LNCaP clone FGC (cell line): ENCODE measurements at regions not wholly inside any gene's neighbourhood (a gene's known extent, or its start where the extent isn't known, plus 50 kb on each side); places are given as distances from the start of the nearest gene placed in this dataset.
"Not testable (repeated sequence)": the region's sequence is repeated elsewhere in the genome, so short reads cannot be mapped to it uniquely, and the experiment has no call there.

ENCODE experiments used
- DNase-seq: peaks from one replicate; pipeline ENCODE4 v3.0.0-alpha.2; 2011; ENCODE audit warnings: low read depth
- H3K4me3 ChIP-seq: 2 replicates; pipeline ENCODE4 v1.5.1; 2011; ENCODE audit warnings: mild to moderate bottlenecking, low read depth, low read length, control low read depth
- TF ChIP-seq, protein P1 (sequence below): IDR thresholded peaks from 2 replicates; pipeline ENCODE4 v1.5.1; 2012; ENCODE audit warnings: mild to moderate bottlenecking; ENCODE audit not compliant: control insufficient read depth, insufficient read depth; ENCODE audit errors: extremely low read depth

GRCh38 chr4:144862210-144862609 is 216.3 kb downstream of the HHIP start:
- TF ChIP-seq, protein P1, sequence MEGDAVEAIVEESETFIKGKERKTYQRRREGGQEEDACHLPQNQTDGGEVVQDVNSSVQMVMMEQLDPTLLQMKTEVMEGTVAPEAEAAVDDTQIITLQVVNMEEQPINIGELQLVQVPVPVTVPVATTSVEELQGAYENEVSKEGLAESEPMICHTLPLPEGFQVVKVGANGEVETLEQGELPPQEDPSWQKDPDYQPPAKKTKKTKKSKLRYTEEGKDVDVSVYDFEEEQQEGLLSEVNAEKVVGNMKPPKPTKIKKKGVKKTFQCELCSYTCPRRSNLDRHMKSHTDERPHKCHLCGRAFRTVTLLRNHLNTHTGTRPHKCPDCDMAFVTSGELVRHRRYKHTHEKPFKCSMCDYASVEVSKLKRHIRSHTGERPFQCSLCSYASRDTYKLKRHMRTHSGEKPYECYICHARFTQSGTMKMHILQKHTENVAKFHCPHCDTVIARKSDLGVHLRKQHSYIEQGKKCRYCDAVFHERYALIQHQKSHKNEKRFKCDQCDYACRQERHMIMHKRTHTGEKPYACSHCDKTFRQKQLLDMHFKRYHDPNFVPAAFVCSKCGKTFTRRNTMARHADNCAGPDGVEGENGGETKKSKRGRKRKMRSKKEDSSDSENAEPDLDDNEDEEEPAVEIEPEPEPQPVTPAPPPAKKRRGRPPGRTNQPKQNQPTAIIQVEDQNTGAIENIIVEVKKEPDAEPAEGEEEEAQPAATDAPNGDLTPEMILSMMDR: no peak
- H3K4me3 ChIP-seq: no peak overlapping the region
- DNase-seq: no peak

DNA sequence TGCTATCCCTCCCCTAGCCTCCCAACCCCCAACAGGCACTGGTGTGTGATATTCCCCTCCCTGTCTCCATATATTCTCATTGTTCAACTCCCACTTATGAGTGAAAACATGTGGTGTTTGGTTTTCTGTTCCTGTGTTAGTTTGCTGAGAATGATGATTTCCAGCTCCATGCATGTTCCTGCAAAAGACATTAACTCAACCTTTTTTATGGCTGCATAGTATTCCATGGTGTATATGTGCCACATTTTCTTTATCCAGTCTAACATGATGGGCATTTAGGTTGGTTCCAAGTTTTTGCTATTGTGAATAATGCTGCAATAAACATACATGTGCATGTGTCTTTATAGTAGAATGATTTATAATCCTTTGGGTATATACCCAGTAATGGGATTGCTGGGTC is 218.9 kb downstream of the HHIP start:
- not testable (repeated sequence) for H3K4me3 ChIP-seq, DNase-seq

GRCh38 chr4:144868309-144868708 is 222.4 kb downstream of the HHIP start:
- no peak for DNase-seq
- H3K4me3 ChIP-seq: no peak overlapping the region
- TF ChIP-seq, protein P1: no peak

DNA sequence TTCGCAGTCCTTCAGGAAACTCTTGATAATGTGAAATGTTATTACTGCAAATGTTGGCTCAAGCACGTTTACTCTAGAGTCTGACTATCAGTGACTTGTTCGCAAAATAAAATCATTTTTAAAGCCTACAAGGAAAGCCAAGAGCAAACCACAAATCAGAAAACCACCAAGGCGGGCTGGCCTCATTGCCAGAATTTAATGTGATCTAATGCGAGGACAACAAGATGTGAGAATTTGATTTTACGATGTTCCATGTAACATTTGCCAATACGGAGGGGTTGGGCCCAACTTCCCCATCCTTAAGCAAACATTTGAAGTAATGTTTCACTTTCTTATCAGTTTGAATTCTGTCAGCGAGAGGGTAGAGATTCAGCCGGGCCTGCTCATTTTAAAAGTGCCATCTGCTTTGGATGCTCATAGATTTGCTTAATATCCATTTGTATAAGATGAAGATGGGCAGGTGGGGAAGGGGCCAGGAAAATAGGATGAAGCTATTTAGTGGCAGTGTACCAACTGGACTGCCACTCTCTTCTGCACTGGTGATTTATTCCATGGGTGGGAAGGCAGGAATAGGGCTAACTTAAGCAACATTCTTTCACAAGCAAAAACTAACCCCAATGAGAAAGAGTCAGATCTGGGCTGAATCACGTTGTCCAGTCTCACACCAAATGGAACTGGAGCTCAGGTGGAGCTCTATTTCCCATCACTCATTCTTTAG is 225.3 kb downstream of the ANAPC10 start:
- TF ChIP-seq, protein P1: no peak
- H3K4me3 ChIP-seq: no peak overlapping the region
- DNase-seq: no peak

- no peak for DNase-seq
- TF ChIP-seq, protein P1: no peak
- no peak overlapping the region for H3K4me3 ChIP-seq
Measured at GRCh38 chr4:144873226-144873990, 224.6 kb downstream of the ANAPC10 start.

GRCh38 chr4:144894573-144894972 is 203.4 kb downstream of the ANAPC10 start:
- no peak for DNase-seq
- TF ChIP-seq, protein P1: no peak
- no peak overlapping the region for H3K4me3 ChIP-seq

GRCh38 chr4:144899393-144899792 is 198.6 kb downstream of the ANAPC10 start:
- DNase-seq: no peak
- TF ChIP-seq, protein P1: no peak
- H3K4me3 ChIP-seq: no peak overlapping the region
